Fibroblast of pulmonary artery (primary cell): ENCODE measurements at regions not wholly inside any gene's neighbourhood (a gene's known extent, or its start where the extent isn't known, plus 50 kb on each side); places are given as distances from the start of the nearest gene placed in this dataset.
A peak's percentile ranks its signal among the peaks of the same experiment; 100 is the strongest.

Source experiments
- DNase-seq: peaks from one replicate; pipeline ENCODE4 v3.0.0-alpha.2; 2010; ENCODE audit warnings: low read depth
- H3K4me3 ChIP-seq: replicated peaks from 2 replicates; pipeline ENCODE4 v1.5.1; 2011; ENCODE audit warnings: low read depth, mild to moderate bottlenecking, control low read depth, low read length, moderate library complexity
- CTCF ChIP-seq: IDR thresholded peaks from 2 replicates; pipeline ENCODE4 v1.5.1; 2011; ENCODE audit warnings: mild to moderate bottlenecking, control low read depth, low read length, inconsistent platforms; ENCODE audit errors: missing control alignments

DNA sequence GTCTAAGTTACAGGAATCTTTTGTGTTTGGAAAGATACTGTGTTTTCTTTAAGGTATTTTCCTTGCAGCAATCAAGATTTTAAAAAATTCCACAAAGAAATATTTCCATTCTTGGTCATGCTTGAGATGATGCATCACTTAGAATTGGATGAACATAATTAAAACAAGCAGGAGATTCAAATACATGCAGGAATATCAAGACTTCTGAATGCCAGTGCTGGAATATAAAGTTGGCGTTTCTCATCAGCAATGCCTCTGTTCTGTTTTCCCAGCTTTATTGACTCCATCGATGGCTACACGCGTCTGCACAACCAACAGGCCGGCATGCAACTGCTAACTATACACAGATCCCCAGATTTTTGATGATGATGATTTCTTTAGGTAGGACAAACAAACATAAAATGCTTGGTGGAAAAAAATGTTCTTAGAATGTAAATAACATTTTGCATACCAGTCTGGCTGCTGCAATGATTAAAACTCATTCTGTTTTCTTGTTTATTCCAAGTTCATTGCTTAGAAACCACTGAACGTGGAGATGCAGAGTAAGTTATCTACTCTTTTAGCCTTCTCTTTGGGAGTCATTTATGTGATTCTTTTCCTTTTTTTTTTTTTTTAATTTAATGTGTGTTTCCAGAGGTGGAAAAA, 91.3 kb upstream of the FAM171A1 start:
- no peak overlapping the region for H3K4me3 ChIP-seq

DNA sequence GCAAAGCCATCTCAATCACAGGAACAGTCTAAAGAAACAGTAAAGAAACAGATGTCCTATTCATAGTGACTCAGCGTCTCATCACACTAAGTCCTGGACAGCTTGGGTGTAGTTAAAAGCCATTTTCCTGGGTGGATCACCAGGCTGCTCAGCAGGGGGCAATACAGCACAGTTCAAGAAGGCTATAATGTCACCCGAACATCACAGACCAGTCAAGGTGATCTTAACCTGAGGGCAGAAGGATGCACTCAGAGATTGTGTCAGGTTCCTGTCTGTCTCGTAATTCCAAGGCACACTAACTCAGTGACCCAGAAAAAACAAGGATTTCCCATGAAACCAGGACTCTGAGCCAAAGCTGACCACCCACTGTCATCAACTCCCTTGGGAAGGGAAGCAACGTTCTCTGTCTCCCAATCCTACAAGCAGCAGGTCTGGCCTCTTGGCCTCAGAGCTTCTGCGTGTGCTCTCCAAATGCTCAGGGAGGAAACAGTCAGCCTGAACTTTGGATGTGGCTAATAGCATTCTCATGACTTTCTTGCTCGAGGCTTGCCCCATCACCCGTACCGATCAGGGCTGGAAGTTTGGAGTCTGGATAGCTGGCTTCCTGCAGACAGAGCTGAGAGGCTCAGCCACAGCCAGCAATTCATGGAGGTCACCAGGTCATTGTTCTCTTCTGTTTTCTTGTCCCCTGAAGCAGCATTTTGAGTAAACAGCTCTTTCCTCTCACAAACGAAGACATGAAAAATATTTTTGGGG, 90.4 kb upstream of the FAM171A1 start:
- DNase-seq: peak; percentile 23
- peak; percentile 18 for TF ChIP-seq CTCF
- H3K4me3 ChIP-seq: no peak overlapping the region

More for the DNA sequence above, 91.3 kb upstream of the FAM171A1 start:
- TF ChIP-seq CTCF: no peak
- no peak for DNase-seq

- TF ChIP-seq CTCF: no peak
- DNase-seq: no peak
- H3K4me3 ChIP-seq: no peak overlapping the region
These were observed 89.6 kb upstream of the FAM171A1 start for GRCh38 chr10:15460661-15461060.

DNA sequence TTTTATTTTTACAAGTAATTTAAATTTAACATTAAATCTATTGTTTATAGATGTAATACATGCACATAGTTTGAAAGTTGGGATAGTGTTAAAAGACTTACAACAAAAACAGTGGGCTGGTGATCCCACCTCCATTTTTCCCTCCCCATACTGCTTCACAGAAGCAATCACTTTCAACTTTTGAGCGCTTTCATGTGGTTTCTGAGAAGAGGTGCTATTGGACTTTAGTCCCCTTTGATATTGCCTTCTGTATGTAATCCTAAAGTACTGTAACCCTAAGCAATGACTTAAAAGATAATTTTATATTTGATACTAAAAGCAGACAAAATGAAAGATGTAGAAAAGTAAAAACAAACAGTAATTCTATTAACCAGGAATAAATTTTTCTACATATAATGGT, 88.1 kb upstream of the FAM171A1 start:
- no peak for TF ChIP-seq CTCF
- H3K4me3 ChIP-seq: no peak overlapping the region
- no peak for DNase-seq

- H3K4me3 ChIP-seq: no peak overlapping the region
- no peak for TF ChIP-seq CTCF
- DNase-seq: no peak
These were observed 86.3 kb upstream of the FAM171A1 start for GRCh38 chr10:15457382-15457781.

GRCh38 chr10:15455456-15455855, 84.4 kb upstream of the FAM171A1 start:
- no peak overlapping the region for H3K4me3 ChIP-seq
- no peak for DNase-seq
- TF ChIP-seq CTCF: no peak
